Fibroblast of the aortic adventitia (primary cell): ENCODE measurements at regions not wholly inside any gene's neighbourhood (a gene's known extent, or its start where the extent isn't known, plus 50 kb on each side); places are given as distances from the start of the nearest gene placed in this dataset.
A peak's percentile ranks its signal among the peaks of the same experiment; 100 is the strongest.
"Not testable (repeated sequence)": the region's sequence is repeated elsewhere in the genome, so short reads cannot be mapped to it uniquely, and the experiment has no call there.

Experiments
- DNase-seq: peaks from one replicate; pipeline ENCODE4 v3.0.0-alpha.2; 2010; ENCODE audit warnings: low read depth
- H3K4me3 ChIP-seq: 2 replicates; pipeline ENCODE4 v1.5.1; 2011; ENCODE audit warnings: low read depth, mild to moderate bottlenecking, control low read depth, low read length, moderate library complexity
- CTCF ChIP-seq: IDR thresholded peaks from 2 replicates; pipeline ENCODE4 v1.5.1; 2011; ENCODE audit warnings: mild to moderate bottlenecking, low read length, control low read depth, inconsistent platforms; ENCODE audit not compliant: insufficient read depth

GRCh38 chr5:143521141-143521540 lies 117.7 kb upstream of the NR3C1 start:
- TF ChIP-seq CTCF: no peak
- no peak overlapping the region for H3K4me3 ChIP-seq
- DNase-seq: no peak

GRCh38 chr5:143519215-143519614 lies 115.7 kb upstream of the NR3C1 start:
- not testable (repeated sequence) for DNase-seq, H3K4me3 ChIP-seq

GRCh38 chr5:143517824-143518223 lies 114.3 kb upstream of the NR3C1 start:
- not testable (repeated sequence) for H3K4me3 ChIP-seq, DNase-seq

- no peak for TF ChIP-seq CTCF
- no peak overlapping the region for H3K4me3 ChIP-seq
- DNase-seq: no peak
Measured at GRCh38 chr5:143516249-143516648, 112.8 kb upstream of the NR3C1 start.

- H3K4me3 ChIP-seq: no peak overlapping the region
- no peak for TF ChIP-seq CTCF
- DNase-seq: no peak
Measured at GRCh38 chr5:143515829-143516228, 112.3 kb upstream of the NR3C1 start.

GRCh38 chr5:143514616-143515335 lies 111.3 kb upstream of the NR3C1 start:
- no peak overlapping the region for H3K4me3 ChIP-seq
- peak; percentile 92 for DNase-seq
- no peak for TF ChIP-seq CTCF

- no peak for TF ChIP-seq CTCF
- H3K4me3 ChIP-seq: no peak overlapping the region
- no peak for DNase-seq
Measured at GRCh38 chr5:143513720-143514119, 110.2 kb upstream of the NR3C1 start.

- TF ChIP-seq CTCF: no peak
- peak; percentile 35 for DNase-seq
- H3K4me3 ChIP-seq: no peak overlapping the region
Measured at GRCh38 chr5:143511736-143512135, 108.2 kb upstream of the NR3C1 start.
